ENCODE measurements at regions not wholly inside any gene's neighbourhood (a gene's known extent, or its start where the extent isn't known, plus 50 kb on each side); places are given as distances from the start of the nearest gene placed in this dataset.

GRCh38 chr17:56679777-56680422, 86.4 kb downstream of the NOG start:
- no peak overlapping the region; a peak in 1 of 4 replicates for H3K4me2 ChIP-seq (ENCODE audit: insufficient read depth in 1 of 2, low read depth in 2 of 2, low read length in 2 of 2)
- TF ChIP-seq CTCF (IDR thresholded peaks at IDR 0.05; ENCODE audit: control extremely low read depth in 1 of 3, insufficient read depth in 1 of 3, low read depth in 1 of 3, low read length in 3 of 3) (no peak), BRCA1 (IDR thresholded peaks at IDR 0.05; ENCODE audit: low read depth, low read length) (no peak), NANOG (IDR thresholded peaks at IDR 0.05; ENCODE audit: insufficient read depth, low read depth, low read length, poor library complexity, severe bottlenecking) (no peak), ATF2 (IDR thresholded peaks at IDR 0.05; ENCODE audit: low read length) (no peak), MAX (IDR thresholded peaks at IDR 0.05) (no peak), RBBP5 (IDR thresholded peaks at IDR 0.05; ENCODE audit: borderline replicate concordance, low read depth, low read length) (no peak), KDM4A (IDR thresholded peaks at IDR 0.05; ENCODE audit: low read depth, low read length, severe bottlenecking) (no peak), TCF12 (IDR thresholded peaks at IDR 0.05; ENCODE audit: low read depth, low read length) (no peak)

More at GRCh38 chr17:56679777-56680422, 86.4 kb downstream of the NOG start:
- no peak overlapping the region for H3K18ac ChIP-seq (ENCODE audit: extremely low read depth, low read length)
- ChIA-PET POLR2A (ENCODE audit: partially characterized antibody) (no interaction called here), CTCF (ENCODE audit: partially characterized antibody) (interaction anchor here (0.9 to 2.7 kb wide), 9 partner anchors 11 to 129 kb away, joined by 3 to 10 read pairs (median 4); partner anchors contain the start of gene NOG)
- H3K4me3 ChIP-seq (ENCODE audit: extremely low read depth in 1 of 4, insufficient read depth in 2 of 4, low read depth in 3 of 4, low read length in 4 of 4): no peak overlapping the region
- no peaks in the 10 kb centered on the region for H3K79me1 ChIP-seq (ENCODE audit: low read depth, low read length)
- H4K20me1 ChIP-seq (replicated peaks in 1 of 2; ENCODE audit: control insufficient read depth in 1 of 2, insufficient read depth in 2 of 2, low read length in 2 of 2): peaks cover 0 to 5% of the 10 kb centered on the region in 2 experiments
- no peak overlapping the region; the same call in 1 of the 2 replicates for H2BK15ac ChIP-seq (ENCODE audit: low read length)
- H3K9ac ChIP-seq (replicated peaks in 1 of 4; ENCODE audit: extremely low read depth in 1 of 4, low read depth in 3 of 4, low read length in 3 of 4): no peak overlapping the region
- no peak overlapping the region for H2BK20ac ChIP-seq (ENCODE audit: low read length)
- H3K9me3 ChIP-seq (ENCODE audit: insufficient read depth in 2 of 2, low read depth in 1 of 2, low read length in 1 of 2): no peaks in the 10 kb centered on the region
- no peak overlapping the region for H2AK5ac ChIP-seq (ENCODE audit: low read depth, low read length)
- H3K23me2 ChIP-seq (ENCODE audit: low read depth, low read length): peaks cover 8% of the 10 kb centered on the region; the same call in 1 of the 2 replicates
- no peaks in the 10 kb centered on the region for H3K36me3 ChIP-seq (ENCODE audit: control insufficient read depth in 2 of 4, insufficient read depth in 4 of 4, low read length in 3 of 4)
- H4K8ac ChIP-seq (ENCODE audit: extremely low read depth, insufficient read depth, low read length): no peak overlapping the region
- H2BK5ac ChIP-seq (ENCODE audit: low read depth, low read length): no peak overlapping the region
- H3K14ac ChIP-seq (ENCODE audit: insufficient read length): no peak overlapping the region
- peaks cover 3 to 49% (median 34%) of the 10 kb centered on the region in 4 experiments for H3K27me3 ChIP-seq (replicated peaks in 1 of 4; ENCODE audit: control insufficient read depth in 3 of 4, extremely low read depth in 1 of 4, insufficient read depth in 3 of 4, low read length in 3 of 4)
- H2BK120ac ChIP-seq (replicated peaks; ENCODE audit: low read depth, low read length): no peak overlapping the region
- H2BK12ac ChIP-seq (ENCODE audit: low read depth, low read length): no peak overlapping the region
- H3K79me2 ChIP-seq (ENCODE audit: control insufficient read depth in 1 of 2, insufficient read depth in 2 of 2, low read length in 2 of 2): no peaks in the 10 kb centered on the region
- no peak overlapping the region for H3K56ac ChIP-seq (replicated peaks; ENCODE audit: insufficient read length, low read depth, low read length)
- no peak overlapping the region for H2AFZ ChIP-seq (ENCODE audit: low read length)
- DNase-seq (ENCODE audit: low read depth in 1 of 2, low spot score in 2 of 2) (no peak), FAIRE-seq (no peak)
- H3K27ac ChIP-seq (ENCODE audit: low read depth, low read length): no peak overlapping the region
- peaks cover 2 to 4% (median 3%) of the 10 kb centered on the region in 4 experiments; a peak in 4 of 7 replicates for H3K4me1 ChIP-seq (replicated peaks in 1 of 4; ENCODE audit: control insufficient read depth in 3 of 4, insufficient read depth in 4 of 4, low read length in 3 of 4)
- H3K4ac ChIP-seq (replicated peaks; ENCODE audit: insufficient read length, low read depth, low read length): no peak overlapping the region
- no peak overlapping the region for H4K91ac ChIP-seq (replicated peaks; ENCODE audit: insufficient read length, low read length)
- H4K5ac ChIP-seq (ENCODE audit: insufficient read length, low read depth, low read length): no peak overlapping the region
- WGBS, 2 experiments (ENCODE audit: extremely low coverage in 1 of 2, insufficient coverage in 1 of 2, insufficient read length in 1 of 2, insufficient replicate concordance in 2 of 2, low coverage in 1 of 2, low lambda C conversion rate in 2 of 2, missing lambda C conversion rate in 1 of 2): 82% methylated on average over 6 of the region's 6 CpGs; no CpG with 5 or more reads in 1 of the 2 experiments
- H3K23ac ChIP-seq (ENCODE audit: insufficient read length): no peak overlapping the region
